ENCODE measurements at regions not wholly inside any gene's neighbourhood (a gene's known extent, or its start where the extent isn't known, plus 50 kb on each side); places are given as distances from the start of the nearest gene placed in this dataset.

DNA sequence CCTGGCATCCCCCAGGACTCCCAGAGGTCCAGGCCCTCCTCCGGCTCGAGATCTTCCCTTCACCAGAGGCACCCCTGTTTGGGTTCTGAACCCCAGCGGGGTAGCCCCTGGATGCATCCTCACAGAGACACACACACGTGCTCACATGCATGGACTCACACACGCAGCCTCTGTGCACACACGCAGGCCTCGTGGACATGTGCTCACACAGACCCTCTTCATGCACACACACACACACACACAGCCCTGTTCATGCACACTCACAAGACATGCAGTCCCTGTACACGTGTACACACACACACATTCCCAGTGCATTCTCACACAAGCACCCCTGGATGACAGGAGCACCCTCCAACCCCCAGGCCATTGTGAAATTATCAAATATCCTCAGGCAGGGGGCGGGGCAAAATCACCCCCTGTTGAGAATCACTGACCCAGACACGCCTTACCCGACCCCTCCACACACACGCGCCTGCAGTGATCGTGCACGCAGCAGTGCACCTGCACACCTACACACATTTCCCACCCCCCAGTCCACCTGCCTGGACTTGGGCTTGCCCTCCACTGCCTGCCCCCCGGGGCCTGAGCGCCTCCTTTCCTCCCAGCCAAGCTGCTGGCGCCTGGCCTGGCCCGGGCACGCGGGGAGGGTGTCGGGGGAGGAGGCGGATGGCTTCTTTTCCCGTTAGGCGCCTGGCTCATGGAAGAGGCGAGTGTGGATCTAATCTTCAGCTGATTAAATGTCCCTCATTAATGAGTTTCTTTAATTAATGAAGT lies 62.6 kb downstream of the ENGASE start:
- TF ChIP-seq, protein P1, sequence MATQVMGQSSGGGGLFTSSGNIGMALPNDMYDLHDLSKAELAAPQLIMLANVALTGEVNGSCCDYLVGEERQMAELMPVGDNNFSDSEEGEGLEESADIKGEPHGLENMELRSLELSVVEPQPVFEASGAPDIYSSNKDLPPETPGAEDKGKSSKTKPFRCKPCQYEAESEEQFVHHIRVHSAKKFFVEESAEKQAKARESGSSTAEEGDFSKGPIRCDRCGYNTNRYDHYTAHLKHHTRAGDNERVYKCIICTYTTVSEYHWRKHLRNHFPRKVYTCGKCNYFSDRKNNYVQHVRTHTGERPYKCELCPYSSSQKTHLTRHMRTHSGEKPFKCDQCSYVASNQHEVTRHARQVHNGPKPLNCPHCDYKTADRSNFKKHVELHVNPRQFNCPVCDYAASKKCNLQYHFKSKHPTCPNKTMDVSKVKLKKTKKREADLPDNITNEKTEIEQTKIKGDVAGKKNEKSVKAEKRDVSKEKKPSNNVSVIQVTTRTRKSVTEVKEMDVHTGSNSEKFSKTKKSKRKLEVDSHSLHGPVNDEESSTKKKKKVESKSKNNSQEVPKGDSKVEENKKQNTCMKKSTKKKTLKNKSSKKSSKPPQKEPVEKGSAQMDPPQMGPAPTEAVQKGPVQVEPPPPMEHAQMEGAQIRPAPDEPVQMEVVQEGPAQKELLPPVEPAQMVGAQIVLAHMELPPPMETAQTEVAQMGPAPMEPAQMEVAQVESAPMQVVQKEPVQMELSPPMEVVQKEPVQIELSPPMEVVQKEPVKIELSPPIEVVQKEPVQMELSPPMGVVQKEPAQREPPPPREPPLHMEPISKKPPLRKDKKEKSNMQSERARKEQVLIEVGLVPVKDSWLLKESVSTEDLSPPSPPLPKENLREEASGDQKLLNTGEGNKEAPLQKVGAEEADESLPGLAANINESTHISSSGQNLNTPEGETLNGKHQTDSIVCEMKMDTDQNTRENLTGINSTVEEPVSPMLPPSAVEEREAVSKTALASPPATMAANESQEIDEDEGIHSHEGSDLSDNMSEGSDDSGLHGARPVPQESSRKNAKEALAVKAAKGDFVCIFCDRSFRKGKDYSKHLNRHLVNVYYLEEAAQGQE (IDR thresholded peaks at IDR 0.05; ENCODE audit: borderline replicate concordance): no peak
- no peak for TF ChIP-seq CTCF (IDR thresholded peaks at IDR 0.05; ENCODE audit: poor library complexity, severe bottlenecking)

Data from neural cell (in vitro differentiated cells).